ENCODE measurements at regions not wholly inside any gene's neighbourhood (a gene's known extent, or its start where the extent isn't known, plus 50 kb on each side); places are given as distances from the start of the nearest gene placed in this dataset.

DNA sequence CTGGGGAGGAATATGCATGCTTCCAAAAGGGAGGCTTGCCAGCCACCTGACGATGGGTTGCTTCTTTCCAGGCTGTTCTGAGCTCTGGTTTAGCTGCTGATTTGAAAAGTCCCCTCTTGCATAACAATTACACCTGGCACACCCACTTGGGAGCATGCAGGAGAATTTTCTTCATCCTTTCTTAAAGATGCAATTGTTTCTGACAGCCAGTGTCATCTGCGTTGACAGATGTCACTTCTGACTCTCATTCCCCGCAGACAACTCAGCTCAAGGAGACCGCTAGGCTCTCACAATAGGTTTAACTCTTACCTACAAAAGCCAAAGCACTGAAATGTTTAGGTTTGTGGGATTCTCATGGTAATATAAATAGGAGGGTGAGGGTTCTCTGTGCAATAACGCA, 185.6 kb upstream of the SYNPR start (continued):
- TF ChIP-seq, protein P1, sequence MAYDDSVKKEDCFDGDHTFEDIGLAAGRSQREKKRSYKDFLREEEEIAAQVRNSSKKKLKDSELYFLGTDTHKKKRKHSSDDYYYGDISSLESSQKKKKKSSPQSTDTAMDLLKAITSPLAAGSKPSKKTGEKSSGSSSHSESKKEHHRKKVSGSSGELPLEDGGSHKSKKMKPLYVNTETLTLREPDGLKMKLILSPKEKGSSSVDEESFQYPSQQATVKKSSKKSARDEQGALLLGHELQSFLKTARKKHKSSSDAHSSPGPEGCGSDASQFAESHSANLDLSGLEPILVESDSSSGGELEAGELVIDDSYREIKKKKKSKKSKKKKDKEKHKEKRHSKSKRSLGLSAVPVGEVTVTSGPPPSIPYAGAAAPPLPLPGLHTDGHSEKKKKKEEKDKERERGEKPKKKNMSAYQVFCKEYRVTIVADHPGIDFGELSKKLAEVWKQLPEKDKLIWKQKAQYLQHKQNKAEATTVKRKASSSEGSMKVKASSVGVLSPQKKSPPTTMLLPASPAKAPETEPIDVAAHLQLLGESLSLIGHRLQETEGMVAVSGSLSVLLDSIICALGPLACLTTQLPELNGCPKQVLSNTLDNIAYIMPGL (CRISPR knock-in tag; IDR thresholded peaks at IDR 0.05; ENCODE audit: borderline replicate concordance in 1 of 2, low read depth in 1 of 2): no peak

DNA sequence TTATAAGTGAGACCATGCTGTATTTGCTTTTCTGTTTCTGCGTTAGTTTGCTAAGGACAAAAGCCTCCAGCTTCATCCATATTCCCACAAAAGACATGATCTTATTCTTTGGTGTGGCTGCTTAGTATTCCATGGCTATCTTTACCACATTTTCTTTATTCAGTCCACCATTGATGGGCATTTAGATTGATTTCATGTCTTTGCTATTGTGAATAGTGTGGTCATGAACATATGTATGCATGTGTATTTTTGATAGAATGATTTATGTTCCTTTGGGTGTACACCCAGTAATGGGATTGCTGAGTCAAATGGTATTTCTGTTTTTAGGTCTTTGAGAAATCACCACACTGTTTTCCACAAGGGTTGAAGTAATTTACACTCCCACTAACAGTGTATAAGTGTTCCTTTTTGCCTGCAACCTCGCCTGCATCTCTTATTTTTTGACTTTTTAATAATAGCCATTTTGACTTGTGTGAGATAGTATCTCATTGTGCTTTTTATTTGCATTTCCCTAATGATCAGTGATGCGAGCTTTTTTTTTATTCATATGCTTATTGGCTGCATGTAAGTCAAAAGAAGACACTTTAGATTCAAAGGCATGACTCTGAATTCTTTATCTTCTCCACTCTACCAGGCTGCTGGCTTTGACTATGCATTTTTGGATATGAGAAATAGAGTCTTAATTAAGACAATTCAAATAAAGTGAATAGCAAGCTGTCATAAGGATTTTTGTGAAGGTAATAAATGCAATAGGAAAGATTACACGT, 183.3 kb upstream of the SYNPR start:
- H3K36me3 ChIP-seq (replicated peaks in 1 of 2; ENCODE audit: control insufficient read depth in 1 of 2, insufficient read depth in 2 of 2, low read length in 2 of 2): no peaks in the 10 kb centered on the region
- no peaks in the 10 kb centered on the region for H3K9me3 ChIP-seq (ENCODE audit: low read length)
- no peak overlapping the region for H3K9ac ChIP-seq (ENCODE audit: insufficient read depth, low read depth, low read length)
- no peak overlapping the region for H3K4me3 ChIP-seq (replicated peaks in 1 of 3; ENCODE audit: insufficient read depth in 1 of 3, low read depth in 2 of 3, low read length in 3 of 3)
- no peak overlapping the region for H2AFZ ChIP-seq (ENCODE audit: low read length)
- H3K27ac ChIP-seq (ENCODE audit: extremely low read length, insufficient read depth, low read length): no peak overlapping the region
- intact Hi-C loops (cut with micrococcal nuclease; ENCODE audit: unreplicated experiment): no loop called here
- ATAC-seq (no peak), DNase-seq (ENCODE audit: low spot score) (no peak), FAIRE-seq (no peak)
- H3K27me3 ChIP-seq (ENCODE audit: control insufficient read depth in 1 of 2, insufficient read depth in 2 of 2, low read length in 2 of 2): no peaks in the 10 kb centered on the region
- in situ Hi-C loops (cut with HindIII; ENCODE audit: extremely low pct_ligation_motif_present, low pct_unique_long_range_greater_than_20kb): no loop called here
- no peak for TF ChIP-seq GATAD1 (CRISPR knock-in tag; IDR thresholded peaks at IDR 0.05)
- no peak for TF ChIP-seq ZNF232 (CRISPR knock-in tag; IDR thresholded peaks at IDR 0.05; ENCODE audit: borderline replicate concordance)
- TF ChIP-seq SOX13 (IDR thresholded peaks at IDR 0.05): no peak
- no peak for TF ChIP-seq SOX13 (CRISPR knock-in tag; conservative IDR thresholded peaks at IDR 0.05 in 1 of 2, IDR thresholded peaks at IDR 0.05 in 1 of 2)
- TF ChIP-seq CBX2 (IDR thresholded peaks at IDR 0.05; ENCODE audit: low read depth, low read length): no peak
- TF ChIP-seq CBX2 (CRISPR knock-in tag; IDR thresholded peaks at IDR 0.05; ENCODE audit: low read depth): no peak
- TF ChIP-seq ZFP36 (IDR thresholded peaks at IDR 0.05; ENCODE audit: borderline replicate concordance, low read depth, low read length, partially characterized antibody): no peak
- TF ChIP-seq, protein P2, sequence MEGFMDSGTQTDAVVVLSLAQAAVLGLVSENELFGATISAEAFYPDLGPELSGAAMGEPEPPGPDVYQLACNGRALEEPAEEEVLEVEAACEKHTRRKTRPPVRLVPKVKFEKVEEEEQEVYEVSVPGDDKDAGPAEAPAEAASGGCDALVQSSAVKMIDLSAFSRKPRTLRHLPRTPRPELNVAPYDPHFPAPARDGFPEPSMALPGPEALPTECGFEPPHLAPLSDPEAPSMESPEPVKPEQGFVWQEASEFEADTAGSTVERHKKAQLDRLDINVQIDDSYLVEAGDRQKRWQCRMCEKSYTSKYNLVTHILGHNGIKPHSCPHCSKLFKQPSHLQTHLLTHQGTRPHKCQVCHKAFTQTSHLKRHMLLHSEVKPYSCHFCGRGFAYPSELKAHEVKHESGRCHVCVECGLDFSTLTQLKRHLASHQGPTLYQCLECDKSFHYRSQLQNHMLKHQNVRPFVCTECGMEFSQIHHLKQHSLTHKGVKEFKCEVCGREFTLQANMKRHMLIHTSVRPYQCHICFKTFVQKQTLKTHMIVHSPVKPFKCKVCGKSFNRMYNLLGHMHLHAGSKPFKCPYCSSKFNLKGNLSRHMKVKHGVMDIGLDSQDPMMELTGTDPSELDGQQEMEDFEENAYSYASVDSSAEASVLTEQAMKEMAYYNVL (CRISPR knock-in tag; IDR thresholded peaks at IDR 0.05; ENCODE audit: borderline replicate concordance): no peak
- TF ChIP-seq SAP130 (CRISPR knock-in tag; IDR thresholded peaks at IDR 0.05; ENCODE audit: low read depth): no peak
- no peak for TF ChIP-seq SALL2 (CRISPR knock-in tag; IDR thresholded peaks at IDR 0.05)
- no peak for TF ChIP-seq RXRA (CRISPR knock-in tag; IDR thresholded peaks at IDR 0.05)
- no peak for TF ChIP-seq ZNF687 (CRISPR knock-in tag; IDR thresholded peaks at IDR 0.05)
- no peak overlapping the region for H3K4me2 ChIP-seq (ENCODE audit: low read depth, low read length)
- ChIA-PET CTCF (ENCODE audit: low intra/inter-chr PET ratio, low total read pairs) (no interaction called here), POLR2A (no interaction called here)
- H3K79me2 ChIP-seq (ENCODE audit: insufficient read depth, low read length): no peaks in the 10 kb centered on the region
- no TSS peak for BruUV-seq (replicated peaks)
- H4K20me1 ChIP-seq (ENCODE audit: insufficient read depth, low read length): no peaks in the 10 kb centered on the region
- peaks cover 2% of the 10 kb centered on the region for H3K4me1 ChIP-seq (ENCODE audit: insufficient read depth, low read length)
- WGBS (ENCODE audit: low lambda C conversion rate): 6% methylated on average over 4 of the region's 4 CpGs
